Suprapubic skin (tissue), 4 donors: ENCODE measurements at regions not wholly inside any gene's neighbourhood (a gene's known extent, or its start where the extent isn't known, plus 50 kb on each side); places are given as distances from the start of the nearest gene placed in this dataset.

ENCODE experiments used
- EP300 ChIP-seq: sonication (generic); formaldehyde crosslinking; IDR thresholded peaks from one replicate; pipeline ENCODE4 v1.6.1; 2017; ENCODE audit warnings: antibody characterized with exemption
- POLR2A ChIP-seq, 2 donors: fragments of 450-650 bp; IDR thresholded peaks; one replicate each; pipeline ENCODE4 v1.6.1; 2017; ENCODE audit warnings: antibody characterized with exemption in 2 of 2, mild to moderate bottlenecking in 2 of 2, moderate library complexity in 2 of 2
- POLR2AphosphoS5 ChIP-seq, 3 donors: sonication (generic); formaldehyde crosslinking; IDR thresholded peaks; one replicate each; pipeline ENCODE4 v1.6.1; 2017; ENCODE audit warnings: antibody characterized with exemption in 3 of 3
- TF ChIP-seq, protein P1 (sequence below), 2 donors: fragments of 200-600 bp in 1 of 2; fragments of 450-650 bp in 1 of 2; sonication (generic) in 1 of 2; IDR thresholded peaks; one replicate each; pipeline ENCODE4 v1.5.1; 2016 to 2019; ENCODE audit warnings: antibody characterized with exemption in 2 of 2, mild to moderate bottlenecking in 1 of 2, moderate library complexity in 1 of 2

DNA sequence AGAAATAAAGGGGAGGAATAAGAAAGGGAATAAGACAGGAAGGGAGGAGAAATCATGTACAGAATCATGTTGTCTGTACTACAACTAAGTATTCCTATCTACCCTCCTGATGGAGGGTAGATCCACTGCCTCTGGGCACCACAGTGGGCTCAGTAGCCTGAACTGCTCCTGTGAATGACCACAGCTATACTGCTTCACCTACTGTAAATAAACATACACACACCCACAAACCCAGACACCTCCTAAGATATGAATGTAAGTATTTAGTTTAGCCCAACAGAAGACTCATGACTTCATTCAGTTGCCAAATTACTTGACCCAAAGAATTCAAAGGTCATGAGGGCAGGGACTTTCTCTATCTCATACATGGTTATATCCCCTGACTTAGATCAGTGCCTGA is 177.3 kb upstream of the C11orf58 start:
- TF ChIP-seq, protein P1, sequence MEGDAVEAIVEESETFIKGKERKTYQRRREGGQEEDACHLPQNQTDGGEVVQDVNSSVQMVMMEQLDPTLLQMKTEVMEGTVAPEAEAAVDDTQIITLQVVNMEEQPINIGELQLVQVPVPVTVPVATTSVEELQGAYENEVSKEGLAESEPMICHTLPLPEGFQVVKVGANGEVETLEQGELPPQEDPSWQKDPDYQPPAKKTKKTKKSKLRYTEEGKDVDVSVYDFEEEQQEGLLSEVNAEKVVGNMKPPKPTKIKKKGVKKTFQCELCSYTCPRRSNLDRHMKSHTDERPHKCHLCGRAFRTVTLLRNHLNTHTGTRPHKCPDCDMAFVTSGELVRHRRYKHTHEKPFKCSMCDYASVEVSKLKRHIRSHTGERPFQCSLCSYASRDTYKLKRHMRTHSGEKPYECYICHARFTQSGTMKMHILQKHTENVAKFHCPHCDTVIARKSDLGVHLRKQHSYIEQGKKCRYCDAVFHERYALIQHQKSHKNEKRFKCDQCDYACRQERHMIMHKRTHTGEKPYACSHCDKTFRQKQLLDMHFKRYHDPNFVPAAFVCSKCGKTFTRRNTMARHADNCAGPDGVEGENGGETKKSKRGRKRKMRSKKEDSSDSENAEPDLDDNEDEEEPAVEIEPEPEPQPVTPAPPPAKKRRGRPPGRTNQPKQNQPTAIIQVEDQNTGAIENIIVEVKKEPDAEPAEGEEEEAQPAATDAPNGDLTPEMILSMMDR (IDR thresholded peaks at IDR 0.05): no peak
- TF ChIP-seq POLR2AphosphoS5 (IDR thresholded peaks at IDR 0.05): no peak
- no peak for TF ChIP-seq EP300
- TF ChIP-seq POLR2A (IDR thresholded peaks at IDR 0.05): no peak
